Smooth muscle cell (in vitro differentiated cells): ENCODE measurements at regions not wholly inside any gene's neighbourhood (a gene's known extent, or its start where the extent isn't known, plus 50 kb on each side); places are given as distances from the start of the nearest gene placed in this dataset.

Experiments used
- DNase-seq: peaks from one replicate; lab custom pipeline; 2025; ENCODE audit not compliant: unreplicated experiment; lab: John Stamatoyannopoulos, UW
- H2AFZ ChIP-seq: fragments of 200-600 bp; sonication (generic); 2 replicates; pipeline ENCODE4 v1.6.0; 2016; ENCODE audit warnings: antibody characterized with exemption, low read depth, mild to moderate bottlenecking
- H3F3A ChIP-seq: fragments of 200-600 bp; sonication (generic); 2 replicates; pipeline ENCODE4 v1.6.0; 2017; ENCODE audit warnings: antibody characterized with exemption, low read depth
- H3K27ac ChIP-seq: fragments of 200-600 bp; sonication (generic); 2 replicates; pipeline ENCODE4 v1.5.1; 2016; ENCODE audit warnings: low read depth, mild to moderate bottlenecking
- H3K27me3 ChIP-seq: fragments of 200-600 bp; sonication (generic); 2 replicates; pipeline ENCODE4 v1.6.1; 2016; ENCODE audit warnings: low read depth, mild to moderate bottlenecking
- H3K36me3 ChIP-seq: fragments of 200-600 bp; sonication (generic); 2 replicates; pipeline ENCODE4 v1.5.1; 2016; ENCODE audit warnings: low read depth
- H3K4me1 ChIP-seq: fragments of 200-600 bp; sonication (generic); 2 replicates; pipeline ENCODE4 v1.5.1; 2016; ENCODE audit warnings: low read depth
- H3K4me2 ChIP-seq: fragments of 200-600 bp; sonication (generic); 2 replicates; pipeline ENCODE4 v1.6.0; 2016; ENCODE audit warnings: mild to moderate bottlenecking
- H3K4me3 ChIP-seq: fragments of 200-600 bp; sonication (generic); 2 replicates; pipeline ENCODE4 v1.5.1; 2016; ENCODE audit warnings: mild to moderate bottlenecking
- H3K79me2 ChIP-seq: fragments of 200-600 bp; sonication (generic); 2 replicates; pipeline ENCODE4 v1.6.0; 2016; ENCODE audit warnings: low read depth, mild to moderate bottlenecking
- H3K9ac ChIP-seq: fragments of 200-600 bp; sonication (generic); 2 replicates; pipeline ENCODE4 v1.6.0; 2016; ENCODE audit warnings: low read depth
- H3K9me3 ChIP-seq: fragments of 200-600 bp; sonication (generic); replicated peaks from 2 replicates; pipeline ENCODE4 v1.5.1; 2016; ENCODE audit warnings: low read depth
- H4K20me1 ChIP-seq: fragments of 200-600 bp; sonication (generic); 2 replicates; pipeline ENCODE4 v1.6.0; 2016; ENCODE audit warnings: low read depth
- WGBS: methylation state at CpG from one replicate; pipeline ENCODE4 v1.1.7; 2016; ENCODE audit warnings: low lambda C conversion rate; 5-methylcytosine and 5-hydroxymethylcytosine counted together
- TF ChIP-seq, protein P1 (sequence below): fragments of 200-600 bp; sonication (generic); IDR thresholded peaks from 2 replicates; pipeline ENCODE4 v1.5.1; 2017; ENCODE audit warnings: borderline replicate concordance, mild to moderate bottlenecking, antibody characterized with exemption; ENCODE audit not compliant: insufficient read depth, poor library complexity, severe bottlenecking

DNA sequence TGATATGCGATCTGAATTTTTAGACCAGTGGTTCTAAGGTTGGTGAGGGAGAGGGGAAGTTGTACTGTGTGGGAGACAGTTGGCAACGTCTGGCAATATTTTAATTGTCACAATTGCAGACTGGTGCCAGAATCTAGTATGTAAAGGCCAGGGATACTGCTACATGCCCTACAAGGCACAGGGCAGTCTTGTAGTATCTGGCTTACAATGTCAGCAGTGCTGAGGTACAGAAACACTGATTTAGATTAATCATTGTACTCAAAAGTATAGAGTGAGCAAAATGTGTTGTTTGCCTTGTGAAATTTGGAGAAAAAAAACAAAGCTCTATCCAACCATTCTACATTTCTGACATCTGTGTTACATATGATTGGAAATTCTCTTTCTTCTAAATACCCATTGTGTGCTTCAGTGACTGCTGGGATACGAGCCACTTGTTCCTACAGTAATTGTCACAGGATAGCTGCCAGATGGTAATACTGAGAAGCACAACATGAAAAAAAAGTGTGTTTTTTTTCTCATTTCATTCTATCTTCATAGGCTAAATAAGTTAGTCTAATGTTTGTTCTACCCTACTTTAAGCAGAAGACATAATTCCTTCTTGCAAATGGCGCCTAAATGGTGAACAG is 526.7 kb upstream of the AGA start:
- no peak overlapping the region for H2AFZ ChIP-seq
- no peak overlapping the region for H3K9ac ChIP-seq
- no peak for DNase-seq
- H4K20me1 ChIP-seq = no peaks in the 10 kb centered on the region
- no peaks in the 10 kb centered on the region for H3K36me3 ChIP-seq
- no peaks in the 10 kb centered on the region for H3F3A ChIP-seq
- no peaks in the 10 kb centered on the region for H3K9me3 ChIP-seq
- no peak overlapping the region for H3K27ac ChIP-seq
- TF ChIP-seq, protein P1, sequence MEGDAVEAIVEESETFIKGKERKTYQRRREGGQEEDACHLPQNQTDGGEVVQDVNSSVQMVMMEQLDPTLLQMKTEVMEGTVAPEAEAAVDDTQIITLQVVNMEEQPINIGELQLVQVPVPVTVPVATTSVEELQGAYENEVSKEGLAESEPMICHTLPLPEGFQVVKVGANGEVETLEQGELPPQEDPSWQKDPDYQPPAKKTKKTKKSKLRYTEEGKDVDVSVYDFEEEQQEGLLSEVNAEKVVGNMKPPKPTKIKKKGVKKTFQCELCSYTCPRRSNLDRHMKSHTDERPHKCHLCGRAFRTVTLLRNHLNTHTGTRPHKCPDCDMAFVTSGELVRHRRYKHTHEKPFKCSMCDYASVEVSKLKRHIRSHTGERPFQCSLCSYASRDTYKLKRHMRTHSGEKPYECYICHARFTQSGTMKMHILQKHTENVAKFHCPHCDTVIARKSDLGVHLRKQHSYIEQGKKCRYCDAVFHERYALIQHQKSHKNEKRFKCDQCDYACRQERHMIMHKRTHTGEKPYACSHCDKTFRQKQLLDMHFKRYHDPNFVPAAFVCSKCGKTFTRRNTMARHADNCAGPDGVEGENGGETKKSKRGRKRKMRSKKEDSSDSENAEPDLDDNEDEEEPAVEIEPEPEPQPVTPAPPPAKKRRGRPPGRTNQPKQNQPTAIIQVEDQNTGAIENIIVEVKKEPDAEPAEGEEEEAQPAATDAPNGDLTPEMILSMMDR = no peak
- H3K4me2 ChIP-seq = no peak overlapping the region
- H3K79me2 ChIP-seq = no peaks in the 10 kb centered on the region
- no peak overlapping the region for H3K4me3 ChIP-seq
- no peaks in the 10 kb centered on the region for H3K27me3 ChIP-seq
- H3K4me1 ChIP-seq = no peaks in the 10 kb centered on the region
- 91% methylated on average over 4 of the region's 4 CpGs for WGBS

GRCh38 chr4:177974461-177974860 is 532.2 kb upstream of the AGA start:
- TF ChIP-seq, protein P1 = no peak
- Histone ChIP-seq H3K79me2 (no peaks in the 10 kb centered on the region), H3K4me1 (no peaks in the 10 kb centered on the region), H3K36me3 (no peaks in the 10 kb centered on the region), H3K27ac (peak overlapping the region; percentile 9), H3K9me3 (no peaks in the 10 kb centered on the region), H3K4me2 (peak overlapping the region; percentile 39), H3K27me3 (no peaks in the 10 kb centered on the region), H3F3A (no peaks in the 10 kb centered on the region), H3K4me3 (no peak overlapping the region), H2AFZ (peak overlapping the region; percentile 47), H4K20me1 (no peaks in the 10 kb centered on the region), H3K9ac (no peak overlapping the region)
- no peak for DNase-seq
- 73% methylated on average over 1 of the region's 1 CpG for WGBS

- H4K20me1 ChIP-seq = no peaks in the 10 kb centered on the region
- H3K36me3 ChIP-seq = no peaks in the 10 kb centered on the region
- WGBS = 79% methylated on average over 2 of the region's 2 CpGs
- H3K4me1 ChIP-seq = no peaks in the 10 kb centered on the region
- H3K9ac ChIP-seq = no peak overlapping the region
- no peak overlapping the region for H3K4me3 ChIP-seq
- peak overlapping the region; percentile 47 for H2AFZ ChIP-seq
- peak overlapping the region; percentile 39 for H3K4me2 ChIP-seq
- no peaks in the 10 kb centered on the region for H3K9me3 ChIP-seq
- no peak for DNase-seq
- H3K79me2 ChIP-seq = no peaks in the 10 kb centered on the region
- peak overlapping the region; percentile 9 for H3K27ac ChIP-seq
- no peaks in the 10 kb centered on the region for H3F3A ChIP-seq
- TF ChIP-seq, protein P1 = no peak
- H3K27me3 ChIP-seq = no peaks in the 10 kb centered on the region
These were observed 533.2 kb upstream of the AGA start for GRCh38 chr4:177975315-177975987.

DNA sequence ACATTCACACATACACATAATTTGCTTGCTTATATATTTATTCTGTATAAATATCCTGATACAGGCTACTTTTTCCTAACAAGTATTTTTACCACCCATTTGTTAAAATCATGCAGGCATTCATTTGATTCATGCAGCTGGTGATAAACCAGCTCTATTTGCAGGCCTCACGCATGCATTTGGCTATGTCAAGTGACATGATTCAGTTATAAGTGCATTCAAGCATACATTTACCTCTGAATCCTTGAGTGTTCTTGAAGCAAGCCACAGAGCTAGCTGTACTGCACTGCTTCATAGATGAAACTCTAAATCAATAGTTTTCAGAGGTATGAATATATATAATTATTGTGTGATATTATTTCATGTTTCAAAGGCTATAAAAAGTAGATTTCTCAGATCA is 544.0 kb upstream of the AGA start:
- Histone ChIP-seq H3K4me3 (no peak overlapping the region), H2AFZ (no peak overlapping the region), H3K4me1 (no peaks in the 10 kb centered on the region), H3K27ac (no peak overlapping the region), H3K79me2 (no peaks in the 10 kb centered on the region), H3K36me3 (no peaks in the 10 kb centered on the region), H3K9me3 (no peaks in the 10 kb centered on the region), H3K27me3 (no peaks in the 10 kb centered on the region), H3F3A (no peaks in the 10 kb centered on the region), H4K20me1 (no peaks in the 10 kb centered on the region), H3K4me2 (no peak overlapping the region), H3K9ac (no peak overlapping the region)
- DNase-seq = no peak
- 86% methylated on average over 1 of the region's 1 CpG for WGBS
- TF ChIP-seq, protein P1 = no peak
